IMR-90 (cell line): ENCODE measurements at regions not wholly inside any gene's neighbourhood (a gene's known extent, or its start where the extent isn't known, plus 50 kb on each side); places are given as distances from the start of the nearest gene placed in this dataset.

Experiments
- CTCF ChIP-seq: conservative IDR thresholded peaks from 2 replicates; pipeline ENCODE4 v1.5.1; 2012; ENCODE audit warnings: mild to moderate bottlenecking, low read depth, low read length, improper control_type of control experiment
- FOS ChIP-seq: fragments of 150-350 bp; IDR thresholded peaks from 2 replicates; pipeline ENCODE4 v1.6.1; 2016; ENCODE audit warnings: low read depth, low read length
- MAFK ChIP-seq: IDR thresholded peaks from 2 replicates; pipeline ENCODE4 v1.6.1; 2012; ENCODE audit warnings: low read depth, low read length, improper control_type of control experiment
- NFE2L2 ChIP-seq: fragments of 150-350 bp; IDR thresholded peaks from 2 replicates; pipeline ENCODE4 v1.6.1; 2016; ENCODE audit warnings: low read depth, mild to moderate bottlenecking, low read length
- POLR2A ChIP-seq: IDR thresholded peaks from 2 replicates; pipeline ENCODE4 v1.6.1; 2012; ENCODE audit warnings: mild to moderate bottlenecking, low read depth, low read length

- TF ChIP-seq CTCF: no peak
- TF ChIP-seq POLR2A: no peak
- TF ChIP-seq NFE2L2: no peak
- TF ChIP-seq MAFK: no peak
- no peak for TF ChIP-seq FOS
Observed at GRCh38 chr12:125287155-125287847, 222.1 kb downstream of the AACS start.
